ENCODE measurements at regions not wholly inside any gene's neighbourhood (a gene's known extent, or its start where the extent isn't known, plus 50 kb on each side); places are given as distances from the start of the nearest gene placed in this dataset.

GRCh38 chr21:25133939-25134338, 473.3 kb downstream of the MRPL39 start:
- H4K91ac ChIP-seq (replicated peaks; ENCODE audit: insufficient read length, low read length), result no peak overlapping the region
- no peak overlapping the region for H4K5ac ChIP-seq (ENCODE audit: insufficient read length, low read depth, low read length)
- no peak overlapping the region for H2AK5ac ChIP-seq (ENCODE audit: low read depth, low read length)
- H3K9ac ChIP-seq (replicated peaks in 1 of 4; ENCODE audit: extremely low read depth in 1 of 4, low read depth in 3 of 4, low read length in 3 of 4), result no peak overlapping the region
- POLR2A ChIA-PET (ENCODE audit: partially characterized antibody), result no interaction called here
- H3K36me3 ChIP-seq (ENCODE audit: control insufficient read depth in 2 of 4, insufficient read depth in 4 of 4, low read length in 3 of 4), result no peaks in the 10 kb centered on the region
- no peak overlapping the region for H3K23ac ChIP-seq (ENCODE audit: insufficient read length)
- H4K20me1 ChIP-seq (replicated peaks in 1 of 2; ENCODE audit: control insufficient read depth in 1 of 2, insufficient read depth in 2 of 2, low read length in 2 of 2), result no peaks in the 10 kb centered on the region
- no peak for FAIRE-seq
- H3K23me2 ChIP-seq (ENCODE audit: low read depth, low read length), result no peaks in the 10 kb centered on the region; the same call in 1 of the 2 replicates
- no peaks in the 10 kb centered on the region for H3K4me1 ChIP-seq (replicated peaks in 1 of 4; ENCODE audit: control insufficient read depth in 3 of 4, insufficient read depth in 4 of 4, low read length in 3 of 4)
- H2BK20ac ChIP-seq (ENCODE audit: low read length), result no peak overlapping the region
- no peak overlapping the region for H2BK120ac ChIP-seq (replicated peaks; ENCODE audit: low read depth, low read length)
- no peak overlapping the region for H3K14ac ChIP-seq (ENCODE audit: insufficient read length)
- H2BK15ac ChIP-seq (ENCODE audit: low read length), result no peak overlapping the region
- no peak overlapping the region for H2AFZ ChIP-seq (ENCODE audit: low read length)
- H3K9me3 ChIP-seq (ENCODE audit: insufficient read depth in 2 of 2, low read depth in 1 of 2, low read length in 1 of 2), result no peaks in the 10 kb centered on the region
- H4K8ac ChIP-seq (ENCODE audit: extremely low read depth, insufficient read depth, low read length), result no peak overlapping the region
- no peaks in the 10 kb centered on the region for H3K79me2 ChIP-seq (ENCODE audit: control insufficient read depth in 1 of 2, insufficient read depth in 2 of 2, low read length in 2 of 2)
- no peaks in the 10 kb centered on the region for H3K79me1 ChIP-seq (ENCODE audit: low read depth, low read length)
- H2BK12ac ChIP-seq (ENCODE audit: low read depth, low read length), result no peak overlapping the region
- DNase-seq (ENCODE audit: low read depth in 1 of 2, low spot score in 2 of 2), result no peak
- no peaks in the 10 kb centered on the region for H3K27me3 ChIP-seq (replicated peaks in 1 of 4; ENCODE audit: control insufficient read depth in 3 of 4, extremely low read depth in 1 of 4, insufficient read depth in 3 of 4, low read length in 3 of 4)
- no peak overlapping the region for H3K4me3 ChIP-seq (ENCODE audit: extremely low read depth in 1 of 4, insufficient read depth in 2 of 4, low read depth in 3 of 4, low read length in 4 of 4)
- no peak overlapping the region for H3K27ac ChIP-seq (ENCODE audit: low read depth, low read length)
- no peak overlapping the region for H3K4ac ChIP-seq (replicated peaks; ENCODE audit: insufficient read length, low read depth, low read length)
- CTCF ChIA-PET (ENCODE audit: partially characterized antibody), result no interaction called here
- no peak overlapping the region for H3K4me2 ChIP-seq (ENCODE audit: insufficient read depth in 1 of 2, low read depth in 2 of 2, low read length in 2 of 2)
- no peak overlapping the region for H3K18ac ChIP-seq (ENCODE audit: extremely low read depth, low read length)
- no peak overlapping the region for H2BK5ac ChIP-seq (ENCODE audit: low read depth, low read length)
- no peak overlapping the region for H3K56ac ChIP-seq (replicated peaks; ENCODE audit: insufficient read length, low read depth, low read length)
- 94% methylated on average over 2 of the region's 2 CpGs; no CpG with 5 or more reads in 1 of the 2 experiments for WGBS, 2 experiments (ENCODE audit: extremely low coverage in 1 of 2, insufficient coverage in 1 of 2, insufficient read length in 1 of 2, insufficient replicate concordance in 2 of 2, low coverage in 1 of 2, low lambda C conversion rate in 2 of 2, missing lambda C conversion rate in 1 of 2)
- TF ChIP-seq SIRT6 (IDR thresholded peaks at IDR 0.05; ENCODE audit: low read length), result no peak
- no peak for TF ChIP-seq RFX5 (IDR thresholded peaks at IDR 0.05; ENCODE audit: borderline replicate concordance, low read depth, low read length)
- no peak for TF ChIP-seq RBBP5 (IDR thresholded peaks at IDR 0.05; ENCODE audit: borderline replicate concordance, low read depth, low read length)
- TF ChIP-seq JUND (IDR thresholded peaks at IDR 0.05; ENCODE audit: low read length), result no peak
- no peak for TF ChIP-seq BRCA1 (IDR thresholded peaks at IDR 0.05; ENCODE audit: low read depth, low read length)
- TF ChIP-seq CBX8 (IDR thresholded peaks at IDR 0.05; ENCODE audit: borderline replicate concordance, low read depth, low read length), result no peak
- no peak for TF ChIP-seq ATF2 (IDR thresholded peaks at IDR 0.05; ENCODE audit: low read length)
- TF ChIP-seq CREB1 (IDR thresholded peaks at IDR 0.05), result no peak
- TF ChIP-seq CBX5 (IDR thresholded peaks at IDR 0.05; ENCODE audit: low read depth, low read length), result no peak
- TF ChIP-seq BACH1 (IDR thresholded peaks at IDR 0.05; ENCODE audit: low read length), result no peak
- TF ChIP-seq CHD2 (IDR thresholded peaks at IDR 0.05; ENCODE audit: low read length), result no peak
- no peak for TF ChIP-seq TCF12 (IDR thresholded peaks at IDR 0.05; ENCODE audit: low read depth, low read length)
- TF ChIP-seq RAD21 (IDR thresholded peaks at IDR 0.05 in 1 of 2, conservative IDR thresholded peaks at IDR 0.05 in 1 of 2; ENCODE audit: low read depth in 2 of 2, low read length in 2 of 2), result no peak
- TF ChIP-seq USF2 (IDR thresholded peaks at IDR 0.05; ENCODE audit: low read length), result no peak
